Stimulated activated CD8-positive, alpha-beta memory T cell treated with anti-CD3 and anti-CD28 coated beads, Interleukin-7, amount 100 ng/mL, for 1 hour (primary cell): ENCODE measurements at regions not wholly inside any gene's neighbourhood (a gene's known extent, or its start where the extent isn't known, plus 50 kb on each side); places are given as distances from the start of the nearest gene placed in this dataset.

ENCODE experiments used
- DNase-seq, 2 donors: peaks; one replicate each; pipeline ENCODE4 v3.0.0-alpha.2; 2020; ENCODE audit warnings: low read depth in 2 of 2

DNA sequence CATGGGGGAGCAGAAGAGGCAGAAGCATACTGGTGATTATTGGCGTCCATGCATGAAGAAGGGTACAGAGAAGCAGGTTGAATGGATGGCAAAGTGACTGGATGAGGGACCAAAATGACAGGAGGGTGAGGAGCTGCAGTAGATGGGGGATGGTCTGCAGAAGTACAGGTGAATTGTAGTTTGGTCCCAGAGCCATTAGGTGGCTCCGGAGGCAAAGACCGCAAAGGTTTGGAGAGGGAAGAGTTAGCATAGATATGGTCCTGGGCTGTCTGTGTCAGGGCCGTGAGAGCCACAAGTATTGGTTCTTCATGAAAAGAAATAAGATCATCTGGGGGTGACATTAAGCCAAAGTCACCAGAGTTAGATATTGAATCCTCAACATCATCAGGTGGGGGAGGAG lies 59.0 kb upstream of the ZNF726 start:
- DNase-seq, result no peak

DNA sequence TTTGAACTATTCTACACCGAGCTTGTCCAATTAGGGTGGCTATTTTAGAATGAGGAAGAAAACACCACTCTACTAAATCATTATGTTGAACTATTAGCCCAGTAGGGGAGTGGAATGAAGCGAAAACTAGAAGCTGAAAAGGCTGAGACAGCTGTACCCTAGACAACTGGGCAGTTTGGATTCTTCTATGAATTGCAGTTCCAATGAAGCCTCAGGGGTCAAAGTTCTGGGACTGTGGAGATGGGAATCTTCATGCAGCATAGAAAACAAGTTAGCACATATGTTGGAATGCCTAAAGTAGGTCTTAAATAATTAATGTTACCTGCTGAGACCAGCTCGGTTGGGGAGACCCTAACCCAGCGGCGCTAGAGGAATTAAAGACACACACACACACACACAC lies 62.7 kb upstream of the ZNF726 start:
- no peak for DNase-seq

DNA sequence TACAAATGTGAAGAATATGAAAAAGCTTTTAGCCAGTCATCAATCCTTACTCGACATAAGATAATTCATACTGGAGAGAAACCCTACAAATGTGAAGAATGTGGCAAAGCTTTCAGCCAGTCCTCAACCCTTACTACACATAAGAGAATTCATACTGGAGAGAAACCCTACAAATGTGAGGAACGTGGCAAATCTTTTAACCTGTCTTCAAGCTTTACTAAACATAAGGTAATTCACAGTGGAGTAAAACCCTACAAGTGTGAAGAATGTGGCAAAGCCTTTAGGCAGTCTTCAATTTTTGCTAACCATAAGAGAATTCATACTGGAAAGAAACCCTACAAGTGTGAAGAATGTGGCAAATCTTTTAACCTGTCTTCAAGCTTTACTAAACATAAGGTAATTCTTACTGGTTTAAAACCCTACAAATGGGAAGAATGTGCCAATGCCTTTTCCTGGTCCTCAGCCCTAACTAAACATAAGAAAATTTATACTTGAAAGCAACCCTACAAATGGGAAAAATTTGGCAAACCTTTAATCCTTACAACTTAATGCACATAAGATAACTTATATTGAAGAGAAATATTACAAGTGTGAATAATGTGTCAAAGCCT lies 74.1 kb upstream of the ZNF681 start:
- DNase-seq, result no peak

DNA sequence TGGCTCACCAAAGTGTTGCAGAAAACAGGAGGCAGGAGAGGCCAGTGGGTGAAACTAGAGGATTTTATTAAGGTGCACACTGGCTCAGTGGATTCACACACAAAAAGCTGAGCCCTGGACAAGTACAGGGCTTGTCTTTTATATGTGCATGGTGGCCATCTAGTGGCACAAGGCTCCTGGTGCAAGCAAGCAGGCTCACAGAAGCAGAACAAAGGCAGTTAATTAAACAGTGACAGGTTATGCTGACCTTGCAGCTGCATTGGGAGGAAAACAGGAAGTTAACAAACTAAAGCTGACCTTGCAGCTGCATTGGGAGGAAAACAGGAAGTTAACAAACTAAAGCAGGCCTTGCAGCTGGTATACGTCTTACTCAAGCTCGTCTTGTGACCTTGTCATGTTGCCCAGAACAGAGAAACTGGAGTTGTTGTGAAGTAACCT lies 65.3 kb upstream of the ZNF681 start:
- DNase-seq, result no peak

DNA sequence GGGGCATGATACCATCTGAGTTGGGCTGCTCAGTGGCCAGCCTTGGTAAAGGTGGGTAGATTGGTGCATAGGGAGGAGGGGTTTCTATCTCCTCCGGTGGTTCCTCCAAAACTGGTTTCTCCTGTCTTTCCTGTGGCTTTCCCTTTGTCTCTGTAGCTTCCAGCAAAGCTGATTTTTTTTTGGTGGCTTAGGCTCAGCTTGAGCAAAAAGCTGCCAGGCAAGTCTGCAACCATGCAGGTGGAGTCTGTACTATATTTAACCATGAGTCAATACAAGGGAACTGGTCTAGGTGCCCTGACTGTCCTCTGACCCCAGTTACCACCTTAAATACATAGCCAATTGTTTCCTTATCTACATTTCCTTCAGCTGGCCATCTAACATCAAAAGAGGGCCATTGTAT lies 64.0 kb upstream of the ZNF681 start:
- no peak for DNase-seq

DNA sequence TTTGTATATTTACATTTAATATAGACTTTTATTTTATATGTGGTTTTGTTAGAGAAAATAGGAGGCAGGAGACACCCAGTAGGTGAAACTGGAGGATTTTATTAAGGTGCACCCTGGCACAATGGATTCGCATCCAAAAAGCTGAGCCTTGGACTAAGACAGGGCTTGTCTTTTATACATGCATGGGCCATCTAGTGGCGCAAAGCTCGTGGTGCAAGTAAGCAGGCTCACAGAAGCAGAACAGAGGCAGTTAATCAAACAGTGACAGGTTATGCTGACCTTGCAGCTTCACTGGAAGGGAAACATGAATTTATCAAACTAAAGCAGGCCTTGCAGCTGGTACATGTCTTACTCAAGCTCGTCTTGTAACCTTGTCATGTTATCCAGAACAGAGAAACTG lies 58.8 kb upstream of the ZNF681 start:
- peak in 1 of 2 donors; percentile 6 for DNase-seq

DNA sequence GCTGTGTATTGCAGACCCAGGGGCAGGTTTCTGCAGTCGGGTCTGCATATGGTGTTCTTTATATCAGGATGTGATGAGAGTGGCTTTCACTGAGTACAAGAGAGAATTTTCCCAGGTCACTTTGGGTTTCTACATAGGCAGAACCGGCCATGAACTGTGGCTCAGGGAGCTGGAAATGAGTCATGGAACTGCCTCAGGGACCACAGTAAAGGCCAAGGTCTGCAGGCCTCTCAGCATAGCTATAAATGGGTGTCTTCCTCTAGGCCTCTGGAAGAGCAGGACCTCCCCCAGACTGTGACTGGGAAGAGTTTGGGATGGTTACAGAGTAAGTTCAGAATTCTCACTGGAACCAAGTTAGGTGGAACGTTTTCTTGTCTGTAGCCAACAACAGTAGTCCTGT lies 51.8 kb upstream of the ZNF681 start:
- no peak for DNase-seq
